ENCODE measurements at regions not wholly inside any gene's neighbourhood (a gene's known extent, or its start where the extent isn't known, plus 50 kb on each side); places are given as distances from the start of the nearest gene placed in this dataset.

- no peak overlapping the region for H3K27ac Mint-ChIP-seq
- no peaks in the 10 kb centered on the region for H4K20me1 ChIP-seq (replicated peaks; ENCODE audit: insufficient read depth)
- no peaks in the 10 kb centered on the region for H3F3A ChIP-seq (replicated peaks; ENCODE audit: low read depth)
- H3K36me3 Mint-ChIP-seq (ENCODE audit: low read depth), result peaks cover 41% of the 10 kb centered on the region
- no peak overlapping the region for H3K4me2 ChIP-seq
- no peak for ATAC-seq
- H3K4me3 ChIP-seq, result no peak overlapping the region
- peaks cover 55% of the 10 kb centered on the region for H3K9me3 Mint-ChIP-seq
- H3K36me3 ChIP-seq (ENCODE audit: insufficient read depth), result peaks cover 3% of the 10 kb centered on the region; the same call in 1 of the 2 replicates
- peaks cover 14% of the 10 kb centered on the region; the same call in 1 of the 2 replicates for H3K9me2 ChIP-seq (ENCODE audit: insufficient read depth)
- H3K79me2 ChIP-seq (replicated peaks; ENCODE audit: insufficient read depth), result no peaks in the 10 kb centered on the region
- H3K4me1 Mint-ChIP-seq, result no peaks in the 10 kb centered on the region
- TF ChIP-seq EZH2 (IDR thresholded peaks at IDR 0.05; ENCODE audit: low read depth, unreplicated experiment) (no peak), STAT1 (IDR thresholded peaks at IDR 0.05; ENCODE audit: unreplicated experiment) (no peak), POLR2AphosphoS5 (IDR thresholded peaks at IDR 0.05; ENCODE audit: low read depth) (no peak), CTCF (conservative IDR thresholded peaks at IDR 0.05; ENCODE audit: low read depth in 2 of 2) (no peak), ZNF114 (CRISPR knock-in tag; IDR thresholded peaks at IDR 0.05) (no peak), REST (IDR thresholded peaks at IDR 0.05; ENCODE audit: unreplicated experiment) (no peak), ZNF462 (CRISPR knock-in tag; IDR thresholded peaks at IDR 0.05) (no peak)
- H2AFZ ChIP-seq, result no peak overlapping the region
- no peak overlapping the region for H3K4me3 Mint-ChIP-seq
- H3K27me3 ChIP-seq (ENCODE audit: insufficient read depth), result no peaks in the 10 kb centered on the region
- peaks cover 4% of the 10 kb centered on the region for H3K27me3 Mint-ChIP-seq (ENCODE audit: insufficient read depth, low read depth, poor library complexity)
- no peak for DNase-seq (ENCODE audit: low spot score)
- H3K4me1 ChIP-seq (ENCODE audit: insufficient read depth), result no peaks in the 10 kb centered on the region
- H3K27ac ChIP-seq (ENCODE audit: low read depth), result no peak overlapping the region
Measured at GRCh38 chr15:35279811-35280210, 194.7 kb upstream of the NANOGP8 start.
